ENCODE measurements at regions not wholly inside any gene's neighbourhood (a gene's known extent, or its start where the extent isn't known, plus 50 kb on each side); places are given as distances from the start of the nearest gene placed in this dataset.

GRCh38 chr18:34461266-34461665 lies 236.6 kb upstream of the NOL4 start:
- Histone ChIP-seq H3K27me3 (no peaks in the 10 kb centered on the region), H3K36me3 (no peaks in the 10 kb centered on the region), H3K27ac (no peak overlapping the region), H3K4me3 (no peak overlapping the region), H3K9me3 (no peaks in the 10 kb centered on the region), H3K4me1 (no peaks in the 10 kb centered on the region)
- TF ChIP-seq POLR2A (IDR thresholded peaks at IDR 0.05) (no peak), POLR2AphosphoS5 (IDR thresholded peaks at IDR 0.05) (no peak)
- TF ChIP-seq, protein P1, sequence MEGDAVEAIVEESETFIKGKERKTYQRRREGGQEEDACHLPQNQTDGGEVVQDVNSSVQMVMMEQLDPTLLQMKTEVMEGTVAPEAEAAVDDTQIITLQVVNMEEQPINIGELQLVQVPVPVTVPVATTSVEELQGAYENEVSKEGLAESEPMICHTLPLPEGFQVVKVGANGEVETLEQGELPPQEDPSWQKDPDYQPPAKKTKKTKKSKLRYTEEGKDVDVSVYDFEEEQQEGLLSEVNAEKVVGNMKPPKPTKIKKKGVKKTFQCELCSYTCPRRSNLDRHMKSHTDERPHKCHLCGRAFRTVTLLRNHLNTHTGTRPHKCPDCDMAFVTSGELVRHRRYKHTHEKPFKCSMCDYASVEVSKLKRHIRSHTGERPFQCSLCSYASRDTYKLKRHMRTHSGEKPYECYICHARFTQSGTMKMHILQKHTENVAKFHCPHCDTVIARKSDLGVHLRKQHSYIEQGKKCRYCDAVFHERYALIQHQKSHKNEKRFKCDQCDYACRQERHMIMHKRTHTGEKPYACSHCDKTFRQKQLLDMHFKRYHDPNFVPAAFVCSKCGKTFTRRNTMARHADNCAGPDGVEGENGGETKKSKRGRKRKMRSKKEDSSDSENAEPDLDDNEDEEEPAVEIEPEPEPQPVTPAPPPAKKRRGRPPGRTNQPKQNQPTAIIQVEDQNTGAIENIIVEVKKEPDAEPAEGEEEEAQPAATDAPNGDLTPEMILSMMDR (IDR thresholded peaks at IDR 0.05) = no peak
- no peak for DNase-seq (ENCODE audit: low spot score in 2 of 2)
- intact Hi-C loops (cut with DNase I; ENCODE audit: low total_unique reads) = no loop called here

DNA sequence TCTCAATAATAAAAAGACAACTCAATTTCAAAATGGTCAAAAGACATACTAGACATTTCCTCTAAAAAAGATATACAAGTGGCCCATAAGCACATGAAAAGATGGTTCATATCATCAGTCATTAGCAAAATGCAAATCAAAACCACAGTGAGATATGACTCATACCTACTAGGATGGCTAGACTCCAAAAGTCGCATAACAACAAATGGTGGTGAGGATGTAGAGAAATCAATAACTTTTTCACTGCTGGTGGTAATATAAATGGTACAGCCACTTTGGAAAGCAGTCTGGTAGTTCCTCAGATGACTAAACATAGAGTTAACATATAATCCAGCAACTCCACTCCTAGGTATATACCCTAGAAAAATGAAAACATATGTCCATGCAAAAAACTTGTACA lies 242.3 kb upstream of the NOL4 start:
- no peaks in the 10 kb centered on the region for H3K9me3 ChIP-seq
- no peak for TF ChIP-seq POLR2AphosphoS5 (IDR thresholded peaks at IDR 0.05)
- no peak for TF ChIP-seq POLR2A (IDR thresholded peaks at IDR 0.05)
- TF ChIP-seq, protein P1 (IDR thresholded peaks at IDR 0.05) = no peak
- no peaks in the 10 kb centered on the region for H3K36me3 ChIP-seq
- DNase-seq (ENCODE audit: low spot score in 2 of 2) = no peak
- H3K27me3 ChIP-seq = no peaks in the 10 kb centered on the region
- H3K4me1 ChIP-seq = no peaks in the 10 kb centered on the region
- intact Hi-C loops (cut with DNase I; ENCODE audit: low total_unique reads) = no loop called here
- no peak overlapping the region for H3K4me3 ChIP-seq
- no peak overlapping the region for H3K27ac ChIP-seq

GRCh38 chr18:34480162-34480700 lies 229.9 kb upstream of the DTNA start:
- intact Hi-C loops (cut with DNase I; ENCODE audit: low total_unique reads) = no loop called here
- no peaks in the 10 kb centered on the region for H3K27me3 ChIP-seq
- H3K9me3 ChIP-seq = no peaks in the 10 kb centered on the region
- H3K4me1 ChIP-seq = no peaks in the 10 kb centered on the region
- TF ChIP-seq POLR2A (IDR thresholded peaks at IDR 0.05) (no peak), POLR2AphosphoS5 (IDR thresholded peaks at IDR 0.05) (no peak)
- TF ChIP-seq, protein P1 (IDR thresholded peaks at IDR 0.05) = no peak
- no peaks in the 10 kb centered on the region for H3K36me3 ChIP-seq
- no peak for DNase-seq (ENCODE audit: low spot score in 2 of 2)
- H3K27ac ChIP-seq = no peak overlapping the region
- no peak overlapping the region for H3K4me3 ChIP-seq

- no peaks in the 10 kb centered on the region for H3K4me1 ChIP-seq
These were observed 227.9 kb upstream of the DTNA start for GRCh38 chr18:34482204-34482603.

GRCh38 chr18:34483198-34483597 lies 226.9 kb upstream of the DTNA start:
- Histone ChIP-seq H3K4me3 (no peak overlapping the region), H3K27me3 (no peaks in the 10 kb centered on the region), H3K36me3 (no peaks in the 10 kb centered on the region), H3K9me3 (no peaks in the 10 kb centered on the region), H3K4me1 (no peaks in the 10 kb centered on the region), H3K27ac (no peak overlapping the region)
- DNase-seq (ENCODE audit: low spot score in 2 of 2) = no peak
- intact Hi-C loops (cut with DNase I; ENCODE audit: low total_unique reads) = no loop called here
- TF ChIP-seq, protein P1 (IDR thresholded peaks at IDR 0.05) = no peak
- TF ChIP-seq POLR2AphosphoS5 (IDR thresholded peaks at IDR 0.05) = no peak
- no peak for TF ChIP-seq POLR2A (IDR thresholded peaks at IDR 0.05)

More at GRCh38 chr18:34482204-34482603, 227.9 kb upstream of the DTNA start:
- no peak for TF ChIP-seq POLR2A (IDR thresholded peaks at IDR 0.05)
- TF ChIP-seq POLR2AphosphoS5 (IDR thresholded peaks at IDR 0.05) = no peak
- TF ChIP-seq, protein P1 (IDR thresholded peaks at IDR 0.05) = no peak
- intact Hi-C loops (cut with DNase I; ENCODE audit: low total_unique reads) = no loop called here
- Histone ChIP-seq H3K27me3 (no peaks in the 10 kb centered on the region), H3K9me3 (no peaks in the 10 kb centered on the region), H3K36me3 (no peaks in the 10 kb centered on the region), H3K4me3 (no peak overlapping the region), H3K27ac (no peak overlapping the region)
- DNase-seq (ENCODE audit: low spot score in 2 of 2) = no peak

Measured in breast epithelium (tissue), 4 donors.